Head of caudate nucleus (tissue), 42 donors: ENCODE measurements at regions not wholly inside any gene's neighbourhood (a gene's known extent, or its start where the extent isn't known, plus 50 kb on each side); places are given as distances from the start of the nearest gene placed in this dataset.

Experiments used
- DNase-seq, 42 donors: peaks; one replicate each; pipeline versions ENCODE4 v3.0.0 to v3.0.0-alpha.2; 2020 to 2021; ENCODE audit warnings: mixed read lengths in 7 of 42
- intact Hi-C: fragments of 100-400 bp; cut with DNase I; formaldehyde crosslinking; loops from one replicate; pipeline ENCODE4 v1.15.0; 2022

DNA sequence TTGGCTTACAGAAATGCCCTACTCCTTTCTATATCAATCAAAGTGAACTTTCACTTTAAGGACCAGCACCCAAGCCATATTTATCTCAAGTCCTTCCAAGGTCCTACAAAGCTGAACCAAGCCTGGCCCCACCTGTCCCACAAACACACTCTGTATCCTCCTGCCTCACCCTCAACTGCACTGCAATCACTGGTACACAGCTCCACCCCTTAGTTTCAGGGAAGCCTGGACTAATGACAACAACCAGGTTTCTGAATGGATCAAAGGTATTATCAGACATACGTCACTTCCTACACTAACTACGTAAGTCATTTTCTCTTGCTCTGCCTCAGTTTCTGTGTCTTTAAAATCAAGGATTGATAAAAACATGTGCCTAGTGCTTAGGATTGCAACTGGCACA is 205.6 kb upstream of the HS3ST1 start:
- intact Hi-C loops = no loop called here
- DNase-seq = no peak

DNA sequence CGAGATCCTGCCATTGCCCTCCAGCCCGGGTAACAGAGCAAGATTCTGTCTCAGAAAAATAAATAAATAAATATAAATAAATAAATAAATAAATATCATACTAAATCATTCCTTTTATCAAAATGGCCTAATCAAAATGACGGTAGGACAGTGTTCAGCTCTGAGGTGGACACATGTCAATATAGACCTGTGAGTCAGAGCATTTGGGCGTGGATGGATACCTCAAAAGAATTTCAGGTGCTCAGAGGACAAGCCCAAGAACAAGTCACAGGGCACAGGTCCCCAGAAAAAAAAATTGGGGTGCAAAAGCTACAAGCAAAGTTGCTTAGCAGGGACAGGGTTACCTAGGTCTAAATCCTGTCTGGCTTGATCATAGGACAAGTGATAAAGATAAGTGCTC is 204.7 kb upstream of the HS3ST1 start:
- intact Hi-C loops = no loop called here
- DNase-seq = no peak

DNA sequence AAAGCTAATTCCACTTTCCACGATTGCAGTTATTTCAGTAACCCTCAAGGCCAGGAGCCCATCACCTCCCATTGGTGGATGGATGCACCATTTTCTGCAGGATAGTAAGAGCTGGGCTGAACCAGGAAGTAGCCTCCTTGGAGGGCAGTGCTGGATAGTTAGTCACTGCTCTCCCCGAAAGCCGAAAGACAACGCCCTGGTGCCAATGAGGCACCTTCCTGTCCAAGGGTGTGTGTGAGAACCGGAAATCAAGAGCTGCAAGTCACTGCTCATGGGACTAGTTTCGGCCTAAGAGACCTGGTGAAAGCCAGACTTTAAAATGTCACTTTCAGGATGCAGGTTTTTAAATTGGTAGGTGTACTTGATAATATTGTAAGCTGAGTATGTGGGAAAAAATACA is 203.8 kb upstream of the HS3ST1 start:
- no peak for DNase-seq
- intact Hi-C loops = no loop called here

DNA sequence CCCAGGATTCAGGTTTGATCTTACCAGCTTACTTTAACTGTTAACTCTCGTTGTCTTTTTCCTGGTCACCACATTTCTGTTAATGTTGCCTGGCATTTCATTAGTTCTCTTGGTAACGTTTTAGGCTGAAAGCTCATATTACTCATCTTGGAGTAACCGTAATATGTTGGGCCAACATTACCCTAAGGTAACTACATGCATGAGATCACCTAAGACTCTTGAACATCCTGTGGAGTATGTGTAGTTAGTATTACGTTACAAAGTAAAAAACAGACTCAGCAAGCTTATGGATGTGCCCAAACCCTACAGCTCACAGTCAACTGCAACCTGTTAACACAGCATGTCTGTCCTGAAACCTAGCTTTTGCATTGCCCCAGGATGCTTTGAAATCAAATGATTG is 203.3 kb upstream of the HS3ST1 start:
- no peak for DNase-seq
- intact Hi-C loops = no loop called here

DNA sequence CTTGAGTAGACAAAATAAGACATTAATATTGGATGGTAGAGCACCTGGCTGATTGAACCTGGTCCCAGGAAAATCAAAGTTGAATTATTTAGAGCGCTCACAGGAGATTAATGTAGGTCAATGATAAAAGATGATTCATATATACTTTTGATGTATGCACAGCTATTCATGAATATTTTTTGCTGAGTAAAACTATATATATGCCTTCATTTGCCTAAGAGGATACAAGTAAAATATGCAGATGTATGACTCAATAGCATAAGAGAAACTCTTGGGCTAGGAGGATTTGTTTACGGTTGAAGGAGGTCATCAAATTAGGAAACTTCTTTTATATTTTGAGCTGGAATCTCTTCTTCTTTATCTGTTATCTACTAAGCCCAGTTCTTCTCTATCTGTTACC is 202.7 kb upstream of the HS3ST1 start:
- no peak for DNase-seq
- intact Hi-C loops = no loop called here

DNA sequence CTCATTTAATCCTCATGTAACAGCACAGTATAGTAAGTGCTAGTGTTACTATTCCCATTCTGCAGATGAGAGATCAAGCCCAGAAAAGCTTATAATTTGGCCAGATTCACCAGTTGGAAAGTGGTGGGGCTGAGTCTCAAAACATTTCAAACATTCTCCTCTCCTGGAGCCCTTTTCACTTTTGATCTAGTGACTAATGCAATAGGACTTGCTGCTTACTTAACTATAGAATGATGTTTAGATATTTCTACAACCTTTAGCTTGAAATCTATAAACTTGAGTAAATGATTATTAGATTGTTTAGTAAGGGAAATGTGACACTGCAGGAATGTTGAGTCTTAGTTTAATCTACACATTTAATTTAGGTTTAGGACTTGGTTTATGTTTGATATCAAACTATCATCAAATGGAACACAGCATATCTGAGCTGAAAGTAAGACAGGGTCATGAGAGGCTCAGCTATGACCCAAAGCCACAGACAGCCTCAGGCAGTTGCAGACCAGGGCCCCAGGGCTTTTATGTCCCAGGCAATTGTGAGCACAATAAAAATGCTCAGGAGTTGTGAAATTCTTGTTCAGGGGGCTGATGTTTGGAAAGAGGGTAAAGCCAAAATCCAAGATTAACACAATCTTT is 199.5 kb upstream of the HS3ST1 start:
- DNase-seq = no peak
- intact Hi-C loops = no loop called here

DNA sequence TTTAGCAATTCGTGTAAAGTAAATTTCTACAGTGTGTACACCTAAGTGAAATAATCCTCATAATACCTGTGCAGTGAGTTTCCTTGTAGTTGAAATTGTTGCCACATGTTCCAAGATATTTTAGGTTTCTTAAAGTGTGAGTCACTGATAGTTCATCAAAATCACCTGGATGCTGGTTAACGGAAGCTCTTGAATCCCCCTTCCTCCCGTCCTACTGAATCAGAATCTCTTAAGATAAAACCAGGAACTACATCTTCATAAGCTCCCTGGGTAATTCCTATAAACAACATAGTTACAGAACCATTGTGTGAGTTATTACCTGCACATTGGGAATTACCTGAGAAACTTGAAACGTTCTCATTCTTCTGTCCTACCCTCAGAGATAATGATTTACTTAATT is 197.4 kb upstream of the HS3ST1 start:
- intact Hi-C loops = no loop called here
- DNase-seq = no peak

DNA sequence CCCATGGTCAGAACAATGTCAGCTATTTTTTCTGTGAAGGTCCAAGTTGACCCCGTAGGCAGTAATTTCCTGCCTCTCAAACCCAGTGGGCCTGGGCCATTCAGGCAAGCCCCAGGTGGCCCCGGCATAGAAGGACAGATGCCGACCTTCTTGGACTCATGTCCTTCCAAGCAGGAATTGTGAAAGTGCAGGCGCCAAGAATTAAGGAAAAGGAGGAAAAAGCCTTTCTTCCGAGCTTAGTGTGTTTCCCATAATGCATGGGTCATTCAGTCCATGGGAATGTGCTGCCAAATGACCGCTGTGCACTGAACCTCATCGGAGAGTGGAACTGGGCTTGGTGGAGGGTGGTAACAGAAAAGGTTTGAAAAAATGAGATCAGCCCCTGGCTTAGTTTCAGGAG is 196.5 kb upstream of the HS3ST1 start:
- intact Hi-C loops = no loop called here
- no peak for DNase-seq

DNA sequence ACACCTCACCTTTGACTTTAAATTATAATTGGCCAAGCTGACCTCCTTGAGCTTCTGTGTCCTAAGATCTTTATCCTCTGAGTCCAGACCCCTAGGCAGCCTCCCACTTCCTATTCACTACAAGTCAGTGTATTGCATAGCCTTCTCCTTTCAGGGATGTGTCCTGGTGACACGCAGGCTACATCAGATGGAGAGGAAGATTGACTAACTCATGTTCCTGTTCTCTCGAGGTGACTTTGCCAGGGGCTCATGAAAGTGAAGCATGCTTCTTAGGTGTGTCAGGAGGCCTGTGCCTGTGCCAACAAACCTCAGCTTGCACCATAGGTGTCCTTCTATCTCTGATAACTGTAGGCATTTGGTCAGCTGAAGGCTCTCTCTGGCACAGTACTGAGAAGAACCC is 195.7 kb upstream of the HS3ST1 start:
- intact Hi-C loops = no loop called here
- DNase-seq = no peak

DNA sequence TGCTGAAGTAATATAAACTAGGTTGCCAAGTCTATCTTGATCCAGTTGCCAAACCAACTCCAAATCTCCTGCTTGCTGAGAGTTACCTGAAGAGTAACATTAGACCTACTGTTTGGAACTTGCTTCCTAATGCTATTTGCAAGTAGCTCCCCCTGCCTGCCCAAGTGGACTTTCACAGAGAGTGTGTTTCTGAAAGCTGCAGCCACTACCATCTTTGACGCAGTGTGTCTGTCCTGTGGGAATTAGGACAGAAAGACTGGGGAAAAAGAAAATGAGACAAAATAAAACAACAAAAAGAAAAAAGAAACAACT is 195.0 kb upstream of the HS3ST1 start:
- intact Hi-C loops = no loop called here
- peak in 18 of 42 donors; percentile 5 to 57 (median 18) for DNase-seq

DNA sequence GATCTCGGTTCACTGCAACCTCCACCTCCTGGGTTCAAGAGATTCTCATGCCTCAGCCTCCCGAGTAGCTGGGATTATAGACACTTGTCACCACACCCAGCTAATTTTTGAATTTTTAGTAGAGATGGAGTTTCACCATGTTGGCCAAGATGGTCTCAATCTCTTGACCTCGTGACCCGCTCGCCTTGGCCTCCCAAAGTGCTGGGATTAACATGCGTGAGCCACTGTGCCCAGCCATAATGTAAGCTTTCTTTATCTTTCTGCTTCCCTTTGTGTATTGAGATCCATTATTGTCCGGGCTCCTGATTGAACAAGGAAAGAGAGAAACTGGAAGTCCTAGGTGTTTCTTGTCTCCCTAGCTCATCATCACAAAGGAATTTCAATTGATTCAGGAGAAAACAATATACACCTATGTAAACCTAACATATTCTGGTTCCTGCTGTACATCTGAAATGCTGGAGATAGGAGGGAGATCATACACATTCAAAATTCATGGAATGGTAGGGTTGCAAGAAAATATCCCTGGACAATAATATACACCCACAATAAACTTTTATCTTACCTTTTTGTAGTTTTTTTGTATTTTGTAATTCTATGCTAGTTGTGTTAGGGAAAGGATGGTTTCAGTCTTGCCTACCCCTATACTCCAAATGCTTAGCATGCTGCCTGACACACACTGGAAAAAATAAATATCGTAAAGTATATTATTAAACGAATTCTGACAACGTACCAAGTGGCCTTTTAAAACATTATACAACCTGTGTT is 194.4 kb upstream of the HS3ST1 start:
- intact Hi-C loops = no loop called here
- DNase-seq = no peak

DNA sequence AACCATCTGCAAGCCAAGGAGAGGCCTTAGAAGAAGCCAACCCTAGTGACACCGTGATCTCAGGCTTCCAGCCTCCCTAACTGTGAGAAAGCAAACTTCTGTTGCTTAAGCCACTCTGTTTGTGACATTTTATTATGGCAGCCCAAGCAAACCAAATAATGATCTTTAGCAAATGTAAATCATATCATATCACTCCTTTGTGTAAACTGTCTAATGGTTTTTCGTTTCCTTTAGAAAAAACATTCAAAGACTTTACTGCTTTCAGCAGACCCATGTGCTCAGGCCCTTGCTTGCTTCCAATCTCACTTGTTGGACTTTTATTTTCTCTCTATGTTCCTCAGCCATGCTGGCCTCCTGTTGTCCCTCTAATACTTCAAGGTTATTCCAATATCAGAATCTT is 192.2 kb upstream of the HS3ST1 start:
- no peak for DNase-seq
- intact Hi-C loops = no loop called here

DNA sequence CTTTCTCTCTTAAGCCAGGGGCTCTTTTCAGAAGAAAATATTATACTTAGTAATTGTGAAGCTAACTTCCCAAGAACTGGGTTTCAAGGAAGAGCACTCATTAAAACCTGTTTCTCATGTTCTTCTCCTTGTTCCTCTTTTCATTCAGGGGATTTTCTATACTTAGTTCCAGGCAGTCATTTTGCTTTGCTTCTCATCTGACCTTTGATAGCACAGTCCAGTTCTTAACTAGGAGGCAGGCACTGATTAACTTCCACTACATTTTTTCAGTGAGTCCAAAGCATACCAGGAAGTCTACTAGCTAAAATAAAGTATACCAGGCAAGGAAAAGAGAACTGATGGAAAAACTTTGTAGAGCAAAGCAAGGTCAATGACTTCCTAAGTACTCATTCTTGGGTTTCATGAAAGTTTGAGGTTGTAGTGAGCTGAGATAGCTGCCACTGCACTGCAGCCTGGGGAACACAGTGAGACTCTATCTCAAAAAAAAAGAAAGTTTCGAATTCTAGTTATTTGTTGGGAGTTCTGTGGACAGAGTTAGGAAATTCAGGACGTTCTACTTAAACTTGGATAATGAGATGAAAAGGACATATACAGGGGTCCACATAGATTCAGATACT is 190.1 kb upstream of the HS3ST1 start:
- DNase-seq = no peak
- intact Hi-C loops = no loop called here

DNA sequence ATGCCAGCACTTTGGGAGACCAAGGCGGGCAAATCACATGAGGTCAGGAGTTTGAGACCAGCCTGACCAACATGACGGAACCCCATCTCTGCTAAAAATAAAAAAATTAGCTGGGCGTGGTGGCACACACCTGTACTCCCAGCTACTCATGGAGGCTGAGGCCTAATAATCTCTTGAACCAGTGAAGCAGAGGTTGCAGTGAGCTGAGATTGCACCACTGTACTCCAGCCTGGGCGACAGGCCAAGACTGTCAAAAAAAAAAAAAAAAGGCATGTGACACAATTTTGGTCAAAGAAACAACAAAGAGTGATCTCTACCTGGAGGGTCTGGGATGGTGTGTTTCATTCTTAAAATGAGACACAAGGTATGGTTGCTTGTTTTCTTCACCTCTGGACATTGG is 188.2 kb upstream of the HS3ST1 start:
- intact Hi-C loops = no loop called here
- DNase-seq = no peak

DNA sequence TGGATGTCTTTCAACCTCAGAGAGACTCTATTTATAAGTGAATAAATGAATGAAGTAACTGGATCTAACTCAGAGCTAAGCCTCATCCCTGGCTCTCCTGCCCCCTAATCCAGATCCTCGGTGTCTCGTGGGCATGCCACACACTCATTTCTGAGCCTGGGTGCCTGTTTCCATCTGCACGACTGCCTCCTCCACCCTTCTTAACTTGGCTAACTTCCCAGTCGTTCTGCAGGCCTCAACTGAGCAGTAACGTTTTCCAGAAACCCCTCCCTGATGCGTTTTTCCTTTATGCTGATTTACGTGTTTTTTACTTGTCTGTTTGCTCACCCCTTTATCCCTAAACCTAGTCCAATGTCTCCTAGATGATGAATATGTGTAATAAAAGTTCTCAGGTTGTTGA is 186.9 kb upstream of the HS3ST1 start:
- DNase-seq = no peak
- intact Hi-C loops = no loop called here

DNA sequence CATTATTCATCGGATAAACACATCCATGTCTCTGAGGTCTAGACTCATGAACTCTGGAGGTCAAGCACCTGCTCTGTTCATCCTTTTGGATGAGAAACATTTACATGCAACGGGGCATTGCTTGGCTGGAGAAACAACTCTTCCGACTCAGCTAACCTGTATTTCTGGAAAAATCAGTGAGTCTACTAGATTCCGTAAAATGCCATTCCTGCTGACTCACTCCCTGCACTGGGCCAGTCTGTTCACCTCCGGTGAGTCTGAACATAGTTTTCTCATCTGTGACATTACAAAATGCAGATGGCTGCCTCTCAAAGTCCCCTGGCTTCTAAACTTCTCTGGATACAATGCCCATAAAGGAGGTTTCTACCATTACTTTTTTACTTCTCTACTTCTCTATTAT is 185.7 kb upstream of the HS3ST1 start:
- intact Hi-C loops = no loop called here
- DNase-seq = no peak

DNA sequence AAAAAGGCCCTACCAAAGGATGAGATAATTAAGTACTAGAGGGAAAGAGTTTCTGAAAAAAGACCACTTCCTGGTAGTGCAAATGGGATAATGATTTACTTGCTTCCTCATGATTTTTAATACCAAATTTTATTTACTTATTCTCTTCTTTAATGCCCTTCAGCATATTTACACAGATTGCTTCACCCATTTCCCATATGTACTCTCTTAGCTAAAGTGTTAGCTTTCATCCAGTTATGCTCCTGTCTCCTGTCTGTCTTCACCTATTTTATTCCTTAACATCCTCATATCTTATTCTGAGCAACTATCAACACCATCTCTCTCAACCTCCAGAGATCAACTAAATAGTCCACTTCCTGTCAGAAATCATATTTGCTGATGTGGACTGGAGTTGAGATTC is 183.2 kb upstream of the HS3ST1 start:
- intact Hi-C loops = no loop called here
- DNase-seq = no peak

DNA sequence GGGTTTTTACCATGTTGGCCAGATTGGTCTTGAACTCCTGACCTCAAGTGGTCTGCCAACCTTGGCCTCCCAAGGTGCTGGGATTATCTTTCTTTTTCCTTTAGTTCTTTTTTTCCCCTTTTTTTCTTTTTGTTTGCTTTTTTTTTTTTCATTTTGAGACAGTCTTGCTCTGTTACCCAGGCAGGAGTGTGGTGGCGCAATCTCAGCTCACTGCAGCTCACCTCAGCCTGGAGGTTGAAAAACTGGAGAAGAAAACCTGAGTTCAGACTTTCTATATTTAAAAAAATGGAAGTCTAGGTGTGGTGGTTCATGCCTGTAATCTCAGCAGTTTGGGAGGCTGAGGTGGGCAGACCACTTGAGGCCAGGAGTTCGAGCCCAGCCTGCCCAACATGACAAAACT is 181.1 kb upstream of the HS3ST1 start:
- intact Hi-C loops = no loop called here
- no peak for DNase-seq

DNA sequence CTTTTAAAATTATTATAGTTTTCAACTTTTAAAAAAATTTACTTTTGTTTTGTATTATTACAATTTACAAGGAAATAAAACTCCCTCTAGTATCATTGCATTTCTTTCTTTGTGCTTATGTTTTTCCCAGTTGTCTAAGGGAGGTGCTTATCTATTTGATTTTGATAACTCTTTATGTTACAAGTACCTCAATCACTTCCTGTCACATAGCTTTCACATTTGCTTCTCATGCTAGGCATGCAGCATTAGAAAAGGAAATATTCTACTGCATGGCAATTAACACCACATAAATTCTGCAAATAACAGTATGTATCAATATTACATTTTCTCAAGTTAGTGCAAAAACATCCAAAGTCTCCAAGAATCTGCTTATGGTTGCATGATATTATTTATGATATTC is 180.3 kb upstream of the HS3ST1 start:
- intact Hi-C loops = no loop called here
- DNase-seq = no peak

DNA sequence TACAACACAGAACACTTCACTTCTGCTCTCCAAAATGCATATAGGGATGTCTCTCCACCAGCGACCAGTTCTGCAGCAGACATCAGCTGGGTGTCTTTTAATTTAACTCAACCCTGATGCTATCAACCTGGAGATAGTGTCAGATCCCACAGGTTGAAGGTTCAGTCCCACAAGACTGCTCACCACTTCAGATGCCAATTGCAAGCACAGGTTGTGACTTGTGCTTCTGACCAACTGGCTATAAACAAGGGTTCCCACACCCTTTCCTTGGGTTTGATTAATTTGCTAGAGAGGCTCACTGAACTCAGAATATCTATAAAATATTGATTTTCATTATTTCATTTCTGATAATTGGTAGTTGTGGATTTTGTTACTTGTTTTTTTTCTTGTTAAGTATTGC is 177.4 kb upstream of the HS3ST1 start:
- DNase-seq = no peak
- intact Hi-C loops = no loop called here

DNA sequence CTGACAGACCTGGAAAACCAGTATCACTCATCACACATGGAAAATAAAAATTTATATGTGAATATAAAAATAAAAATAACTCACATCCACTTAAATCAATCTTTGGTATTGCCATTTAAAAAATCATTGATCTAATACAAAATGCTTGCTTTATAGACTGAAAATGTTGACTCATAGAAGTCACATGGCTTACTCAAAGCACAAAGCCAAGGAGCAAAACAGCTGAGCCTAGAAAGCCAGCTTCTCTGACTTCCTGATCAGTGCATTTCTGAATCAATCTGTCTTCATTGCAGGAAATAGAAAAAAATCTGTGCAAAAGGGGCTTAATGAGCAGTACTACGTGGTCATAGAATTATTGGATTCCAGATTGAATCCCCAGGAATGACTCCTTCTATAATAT is 176.9 kb upstream of the HS3ST1 start:
- intact Hi-C loops = no loop called here
- no peak for DNase-seq
